Activated CD4-positive, alpha-beta T cell treated with anti-CD3 and anti-CD28 coated beads for 48 hours (primary cell): ENCODE measurements at regions not wholly inside any gene's neighbourhood (a gene's known extent, or its start where the extent isn't known, plus 50 kb on each side); places are given as distances from the start of the nearest gene placed in this dataset.
A peak's percentile ranks its signal among the peaks of the same experiment; 100 is the strongest.

ENCODE experiments used
- DNase-seq: peaks from one replicate; pipeline ENCODE4 v3.0.0-alpha.2; 2020

GRCh38 chr16:17529982-17530760 lies 59.4 kb upstream of the XYLT1 start:
- DNase-seq: peak; percentile 19

GRCh38 chr16:17526956-17527937 lies 56.5 kb upstream of the XYLT1 start:
- no peak for DNase-seq

GRCh38 chr16:17524656-17525055 lies 53.9 kb upstream of the XYLT1 start:
- no peak for DNase-seq

GRCh38 chr16:17520561-17520960 lies 49.8 kb upstream of the XYLT1 start:
- no peak for DNase-seq
